MM.1S (cell line): ENCODE measurements at regions not wholly inside any gene's neighbourhood (a gene's known extent, or its start where the extent isn't known, plus 50 kb on each side); places are given as distances from the start of the nearest gene placed in this dataset.

Experiments used
- DNase-seq: peaks from one replicate; pipeline ENCODE4 v3.0.0-alpha.2; 2015
- H2AFZ ChIP-seq: fragments of 300-600 bp; sonication (generic); 2 replicates; pipeline ENCODE4 v1.6.0; 2016; ENCODE audit warnings: antibody characterized with exemption, low read length
- H3F3A ChIP-seq: fragments of 300-600 bp; sonication (generic); 2 replicates; pipeline ENCODE4 v1.6.1; 2016; ENCODE audit warnings: mild to moderate bottlenecking, antibody characterized with exemption, low read length, moderate library complexity, mixed read lengths; ENCODE audit not compliant: insufficient read depth
- H3K27ac ChIP-seq: fragments of 300-600 bp; sonication (generic); 2 replicates; pipeline ENCODE4 v1.5.1; 2016; ENCODE audit warnings: mild to moderate bottlenecking, low read length
- H3K27me3 ChIP-seq: fragments of 300-600 bp; sonication (generic); replicated peaks from 2 replicates; pipeline ENCODE4 v1.6.0; 2016; ENCODE audit warnings: low read length; ENCODE audit not compliant: insufficient read depth
- H3K36me3 ChIP-seq: fragments of 300-600 bp; sonication (generic); replicated peaks from 2 replicates; pipeline ENCODE4 v1.6.1; 2016; ENCODE audit warnings: mild to moderate bottlenecking, low read length, mixed read lengths; ENCODE audit not compliant: insufficient read depth
- H3K4me1 ChIP-seq: fragments of 300-600 bp; sonication (generic); 2 replicates; pipeline ENCODE4 v1.6.1; 2016; ENCODE audit warnings: low read length, mixed read lengths
- H3K4me2 ChIP-seq: fragments of 300-600 bp; sonication (generic); 2 replicates; pipeline ENCODE4 v1.6.0; 2016; ENCODE audit warnings: low read depth, low read length
- H3K4me3 ChIP-seq: fragments of 300-600 bp; sonication (generic); 2 replicates; pipeline ENCODE4 v1.5.1; 2016; ENCODE audit warnings: low read length, mixed read lengths
- H3K79me2 ChIP-seq: fragments of 300-600 bp; sonication (generic); 2 replicates; pipeline ENCODE4 v1.6.1; 2016; ENCODE audit warnings: mixed run types, low read length, mixed read lengths
- H3K9ac ChIP-seq: fragments of 300-600 bp; sonication (generic); 2 replicates; pipeline ENCODE4 v1.6.1; 2016; ENCODE audit warnings: low read length, mixed read lengths
- H3K9me2 ChIP-seq: fragments of 300-600 bp; sonication (generic); replicated peaks from 2 replicates; pipeline ENCODE4 v1.6.1; 2016; ENCODE audit warnings: mild to moderate bottlenecking, low read length, mixed read lengths; ENCODE audit not compliant: insufficient read depth
- H3K9me3 ChIP-seq: fragments of 300-600 bp; sonication (generic); replicated peaks from 2 replicates; pipeline ENCODE4 v1.6.1; 2016; ENCODE audit warnings: mild to moderate bottlenecking, low read length, mixed read lengths; ENCODE audit not compliant: insufficient read depth
- H4K20me1 ChIP-seq: fragments of 300-600 bp; sonication (generic); 2 replicates; pipeline ENCODE4 v1.6.1; 2016; ENCODE audit warnings: mild to moderate bottlenecking, low read length, moderate library complexity, mixed read lengths; ENCODE audit not compliant: insufficient read depth
- EZH2 ChIP-seq: fragments of 300-600 bp; sonication (generic); optimal IDR thresholded peaks from 2 replicates; pipeline ENCODE3; 2017; ENCODE audit warnings: low read depth, mild to moderate bottlenecking, antibody characterized with exemption, low read length, mixed read lengths
- EZH2phosphoT487 ChIP-seq: fragments of 300-600 bp; sonication (generic); IDR thresholded peaks from 2 replicates; pipeline ENCODE4 v1.6.1; 2018; ENCODE audit warnings: antibody characterized with exemption, low read length
- TF ChIP-seq, protein P1 (sequence below): fragments of 300-600 bp; sonication (generic); IDR thresholded peaks from 2 replicates; pipeline ENCODE4 v1.5.1; 2016; ENCODE audit warnings: antibody characterized with exemption, low read length, mixed read lengths

DNA sequence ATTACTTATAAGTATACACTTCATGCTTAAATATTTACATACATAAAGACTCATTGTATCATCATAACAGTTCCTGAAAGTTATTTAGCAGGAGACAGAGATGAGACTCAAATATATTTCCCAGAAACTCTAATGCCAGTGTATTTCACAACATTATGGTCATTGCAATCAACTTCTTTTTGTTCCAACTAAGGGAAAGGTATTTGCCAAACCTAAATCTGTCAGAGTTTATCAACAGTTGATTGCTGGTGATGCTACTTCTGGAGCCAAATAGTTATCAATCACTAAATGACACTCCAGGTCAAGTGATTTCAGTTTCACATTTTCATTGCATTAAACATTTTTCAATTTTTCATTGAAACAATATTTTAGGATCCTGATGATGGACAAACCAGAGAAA, 72.1 kb upstream of the AVPR1A start:
- Histone ChIP-seq H3K36me3 (no peaks in the 10 kb centered on the region), H3K9me3 (no peaks in the 10 kb centered on the region), H3K9me2 (no peaks in the 10 kb centered on the region), H2AFZ (no peak overlapping the region), H3K27ac (no peak overlapping the region), H3K4me2 (no peak overlapping the region), H3K79me2 (no peaks in the 10 kb centered on the region), H4K20me1 (no peaks in the 10 kb centered on the region), H3K27me3 (no peaks in the 10 kb centered on the region), H3F3A (no peaks in the 10 kb centered on the region), H3K4me3 (no peak overlapping the region), H3K4me1 (no peaks in the 10 kb centered on the region), H3K9ac (no peak overlapping the region)
- TF ChIP-seq EZH2 (no peak), EZH2phosphoT487 (no peak)
- TF ChIP-seq, protein P1, sequence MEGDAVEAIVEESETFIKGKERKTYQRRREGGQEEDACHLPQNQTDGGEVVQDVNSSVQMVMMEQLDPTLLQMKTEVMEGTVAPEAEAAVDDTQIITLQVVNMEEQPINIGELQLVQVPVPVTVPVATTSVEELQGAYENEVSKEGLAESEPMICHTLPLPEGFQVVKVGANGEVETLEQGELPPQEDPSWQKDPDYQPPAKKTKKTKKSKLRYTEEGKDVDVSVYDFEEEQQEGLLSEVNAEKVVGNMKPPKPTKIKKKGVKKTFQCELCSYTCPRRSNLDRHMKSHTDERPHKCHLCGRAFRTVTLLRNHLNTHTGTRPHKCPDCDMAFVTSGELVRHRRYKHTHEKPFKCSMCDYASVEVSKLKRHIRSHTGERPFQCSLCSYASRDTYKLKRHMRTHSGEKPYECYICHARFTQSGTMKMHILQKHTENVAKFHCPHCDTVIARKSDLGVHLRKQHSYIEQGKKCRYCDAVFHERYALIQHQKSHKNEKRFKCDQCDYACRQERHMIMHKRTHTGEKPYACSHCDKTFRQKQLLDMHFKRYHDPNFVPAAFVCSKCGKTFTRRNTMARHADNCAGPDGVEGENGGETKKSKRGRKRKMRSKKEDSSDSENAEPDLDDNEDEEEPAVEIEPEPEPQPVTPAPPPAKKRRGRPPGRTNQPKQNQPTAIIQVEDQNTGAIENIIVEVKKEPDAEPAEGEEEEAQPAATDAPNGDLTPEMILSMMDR: no peak
- no peak for DNase-seq

DNA sequence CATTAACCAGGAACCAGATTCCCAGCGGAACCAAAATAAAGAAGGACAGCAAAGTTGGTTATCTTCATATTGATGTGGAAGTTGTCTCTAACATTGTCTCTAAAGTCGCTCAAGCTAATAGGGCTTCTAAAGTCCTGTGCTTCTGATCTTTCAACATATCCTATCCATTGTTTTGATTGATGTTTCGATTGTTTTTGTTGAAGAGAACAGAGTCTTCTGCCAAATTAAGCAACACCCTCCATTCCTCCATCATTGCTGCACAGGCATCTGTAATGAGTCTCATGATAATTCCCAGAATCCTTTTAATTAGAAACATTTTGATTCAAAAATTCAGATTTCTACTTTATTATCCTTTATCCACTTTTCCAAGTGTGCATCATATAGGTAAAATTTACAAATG, 71.6 kb upstream of the AVPR1A start:
- TF ChIP-seq EZH2 (no peak), EZH2phosphoT487 (no peak)
- TF ChIP-seq, protein P1: no peak
- Histone ChIP-seq H3K36me3 (no peaks in the 10 kb centered on the region), H3K9me2 (no peaks in the 10 kb centered on the region), H3K4me3 (no peak overlapping the region), H3K4me2 (no peak overlapping the region), H3K4me1 (no peaks in the 10 kb centered on the region), H3K9ac (no peak overlapping the region), H4K20me1 (no peaks in the 10 kb centered on the region), H3K27me3 (no peaks in the 10 kb centered on the region), H3K27ac (no peak overlapping the region), H2AFZ (no peak overlapping the region), H3K79me2 (no peaks in the 10 kb centered on the region), H3F3A (no peaks in the 10 kb centered on the region), H3K9me3 (no peaks in the 10 kb centered on the region)
- DNase-seq: no peak

DNA sequence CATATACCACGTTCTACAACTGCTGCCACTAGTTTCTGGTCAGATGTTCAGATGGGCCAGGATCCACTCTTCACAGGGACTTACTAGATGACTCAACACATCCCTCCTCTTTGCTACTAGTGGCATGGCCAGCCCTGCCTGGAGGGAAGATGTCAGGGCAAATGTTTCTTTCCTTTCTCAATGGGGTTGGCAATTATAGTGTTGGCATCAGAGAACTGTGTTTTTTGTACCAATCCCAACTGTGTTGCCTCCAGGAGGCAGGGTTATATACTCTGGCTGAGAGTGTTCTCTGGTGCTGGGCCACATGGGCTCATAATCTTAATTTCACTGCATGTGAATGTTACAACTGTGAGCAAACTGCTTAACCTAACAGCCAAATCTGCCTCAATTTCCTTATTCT, 69.9 kb upstream of the AVPR1A start:
- H3F3A ChIP-seq: no peaks in the 10 kb centered on the region

More for the DNA sequence above, 69.9 kb upstream of the AVPR1A start:
- TF ChIP-seq EZH2phosphoT487 (no peak), EZH2 (no peak)
- TF ChIP-seq, protein P1: no peak
- Histone ChIP-seq H3K9me3 (no peaks in the 10 kb centered on the region), H2AFZ (no peak overlapping the region), H3K4me3 (no peak overlapping the region), H3K9me2 (no peaks in the 10 kb centered on the region), H4K20me1 (no peaks in the 10 kb centered on the region), H3K27ac (no peak overlapping the region), H3K4me1 (no peaks in the 10 kb centered on the region), H3K36me3 (no peaks in the 10 kb centered on the region), H3K79me2 (no peaks in the 10 kb centered on the region), H3K9ac (no peak overlapping the region), H3K27me3 (no peaks in the 10 kb centered on the region), H3K4me2 (no peak overlapping the region)
- no peak for DNase-seq
